Progenitor cell of endocrine pancreas (in vitro differentiated cells): ENCODE measurements at regions not wholly inside any gene's neighbourhood (a gene's known extent, or its start where the extent isn't known, plus 50 kb on each side); places are given as distances from the start of the nearest gene placed in this dataset.

Experiments used
- DNase-seq: peaks from one replicate; pipeline ENCODE4 v3.0.0; 2021; ENCODE audit warnings: low spot score; ENCODE audit not compliant: unreplicated experiment
- H3K27ac Mint-ChIP-seq: 2 replicates; pipeline ENCODE4 v1.8.0; 2021; ENCODE audit warnings: mild to moderate bottlenecking, moderate library complexity, mixed read lengths
- H3K27me3 Mint-ChIP-seq: 2 replicates; pipeline ENCODE4 v1.8.0; 2021; ENCODE audit warnings: mixed read lengths
- H3K36me3 Mint-ChIP-seq: 2 replicates; pipeline ENCODE4 v1.8.0; 2022; ENCODE audit warnings: mixed read lengths; ENCODE audit not compliant: insufficient read depth
- H3K4me1 Mint-ChIP-seq: 2 replicates; pipeline ENCODE4 v1.8.0; 2021; ENCODE audit warnings: low read depth, mixed read lengths
- H3K4me3 Mint-ChIP-seq: 2 replicates; pipeline ENCODE4 v1.8.0; 2021; ENCODE audit warnings: low read depth, mild to moderate bottlenecking, moderate library complexity, mixed read lengths
- H3K9me3 Mint-ChIP-seq: 2 replicates; pipeline ENCODE4 v1.8.0; 2021; ENCODE audit warnings: low read depth, mixed read lengths
- TF ChIP-seq, protein P1 (sequence below): fragments of 200-600 bp; sonication (generic); IDR thresholded peaks from one replicate; pipeline ENCODE4 v1.5.0; 2021; ENCODE audit warnings: antibody characterized with exemption, mild to moderate bottlenecking; ENCODE audit not compliant: unreplicated experiment

DNA sequence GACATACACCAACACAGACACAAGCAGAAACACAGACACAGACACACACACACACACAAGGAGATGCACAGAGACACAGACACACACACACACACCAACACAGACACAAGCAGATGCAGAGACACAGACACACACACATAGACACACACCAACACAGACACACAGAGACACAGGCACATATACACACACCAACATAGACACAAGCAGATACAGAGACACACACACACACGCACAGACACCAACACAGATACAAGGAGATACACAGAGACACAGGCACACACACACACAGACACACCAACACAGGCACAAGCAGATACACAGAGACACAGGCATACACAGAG, 347.2 kb upstream of the KLF6 start:
- H3K27me3 Mint-ChIP-seq: no peaks in the 10 kb centered on the region
- no peaks in the 10 kb centered on the region for H3K36me3 Mint-ChIP-seq
- peaks cover 20% of the 10 kb centered on the region for H3K4me1 Mint-ChIP-seq
- DNase-seq: no peak
- no peak overlapping the region for H3K4me3 Mint-ChIP-seq
- H3K9me3 Mint-ChIP-seq: no peaks in the 10 kb centered on the region
- H3K27ac Mint-ChIP-seq: no peak overlapping the region
- TF ChIP-seq, protein P1, sequence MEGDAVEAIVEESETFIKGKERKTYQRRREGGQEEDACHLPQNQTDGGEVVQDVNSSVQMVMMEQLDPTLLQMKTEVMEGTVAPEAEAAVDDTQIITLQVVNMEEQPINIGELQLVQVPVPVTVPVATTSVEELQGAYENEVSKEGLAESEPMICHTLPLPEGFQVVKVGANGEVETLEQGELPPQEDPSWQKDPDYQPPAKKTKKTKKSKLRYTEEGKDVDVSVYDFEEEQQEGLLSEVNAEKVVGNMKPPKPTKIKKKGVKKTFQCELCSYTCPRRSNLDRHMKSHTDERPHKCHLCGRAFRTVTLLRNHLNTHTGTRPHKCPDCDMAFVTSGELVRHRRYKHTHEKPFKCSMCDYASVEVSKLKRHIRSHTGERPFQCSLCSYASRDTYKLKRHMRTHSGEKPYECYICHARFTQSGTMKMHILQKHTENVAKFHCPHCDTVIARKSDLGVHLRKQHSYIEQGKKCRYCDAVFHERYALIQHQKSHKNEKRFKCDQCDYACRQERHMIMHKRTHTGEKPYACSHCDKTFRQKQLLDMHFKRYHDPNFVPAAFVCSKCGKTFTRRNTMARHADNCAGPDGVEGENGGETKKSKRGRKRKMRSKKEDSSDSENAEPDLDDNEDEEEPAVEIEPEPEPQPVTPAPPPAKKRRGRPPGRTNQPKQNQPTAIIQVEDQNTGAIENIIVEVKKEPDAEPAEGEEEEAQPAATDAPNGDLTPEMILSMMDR: no peak

DNA sequence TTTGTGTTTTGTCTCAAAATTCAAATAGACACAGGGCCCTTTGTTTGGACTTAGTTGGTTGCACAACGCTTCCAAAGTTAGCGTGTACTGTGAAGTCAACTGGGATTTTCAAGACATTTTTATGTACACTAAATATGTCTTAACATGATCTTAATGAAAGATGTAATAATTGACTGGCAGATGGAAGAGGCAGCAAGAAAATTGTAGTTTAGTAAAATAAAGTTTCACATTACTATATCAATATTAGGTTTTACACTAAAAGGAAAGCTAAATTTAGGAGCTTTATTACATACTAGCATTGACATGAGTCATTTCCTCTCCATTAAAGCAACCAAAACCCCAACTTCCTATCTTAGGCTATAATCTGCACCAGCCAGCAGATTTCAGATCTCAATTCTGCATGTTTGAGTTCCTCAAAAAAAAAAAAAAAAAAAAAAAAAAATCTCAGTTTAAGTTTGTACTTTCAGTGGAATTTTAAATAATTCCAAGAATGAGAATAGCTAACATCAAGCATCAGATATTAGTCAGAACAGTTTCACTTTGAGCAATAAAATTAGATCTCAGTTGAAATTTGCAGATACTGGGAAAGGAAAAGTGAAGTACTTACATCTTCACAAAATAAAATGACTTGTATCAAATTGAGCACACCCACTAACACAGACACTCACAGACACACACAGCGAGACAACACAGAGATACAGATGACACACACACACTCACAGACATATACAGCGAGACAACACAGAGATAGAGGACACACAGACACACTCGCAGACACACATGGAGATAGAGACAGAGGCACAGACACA, 346.6 kb upstream of the KLF6 start:
- peaks cover 20% of the 10 kb centered on the region for H3K4me1 Mint-ChIP-seq
- H3K9me3 Mint-ChIP-seq: peaks cover under 1% of the 10 kb centered on the region
- H3K36me3 Mint-ChIP-seq: peaks cover under 1% of the 10 kb centered on the region
- DNase-seq: no peak
- no peaks in the 10 kb centered on the region for H3K27me3 Mint-ChIP-seq
- H3K27ac Mint-ChIP-seq: no peak overlapping the region
- H3K4me3 Mint-ChIP-seq: no peak overlapping the region
- TF ChIP-seq, protein P1: no peak

DNA sequence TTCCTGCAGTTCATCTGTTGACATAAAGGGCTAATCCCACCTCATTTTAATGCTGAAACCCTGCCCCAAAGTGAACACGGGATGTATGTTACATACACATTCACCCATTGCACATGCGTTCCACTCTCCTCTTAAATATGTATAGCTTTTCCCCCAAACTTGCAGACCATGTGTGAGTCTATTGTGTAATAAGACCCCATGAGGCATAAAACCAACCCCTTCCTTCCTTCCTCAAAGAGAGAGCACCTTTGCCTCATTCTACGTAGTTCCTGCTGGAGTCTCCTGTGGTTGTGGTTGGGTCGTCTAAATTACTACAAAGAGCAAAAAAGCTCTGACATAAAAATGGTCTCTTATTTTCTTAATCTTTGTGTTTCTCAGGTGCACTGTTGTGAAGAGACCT, 345.7 kb upstream of the KLF6 start:
- Mint-ChIP-seq H3K4me1 (peaks cover 20% of the 10 kb centered on the region), H3K27me3 (no peaks in the 10 kb centered on the region), H3K27ac (no peak overlapping the region), H3K9me3 (peaks cover 7% of the 10 kb centered on the region), H3K36me3 (peaks cover 4% of the 10 kb centered on the region), H3K4me3 (no peak overlapping the region)
- TF ChIP-seq, protein P1: no peak
- DNase-seq: no peak

DNA sequence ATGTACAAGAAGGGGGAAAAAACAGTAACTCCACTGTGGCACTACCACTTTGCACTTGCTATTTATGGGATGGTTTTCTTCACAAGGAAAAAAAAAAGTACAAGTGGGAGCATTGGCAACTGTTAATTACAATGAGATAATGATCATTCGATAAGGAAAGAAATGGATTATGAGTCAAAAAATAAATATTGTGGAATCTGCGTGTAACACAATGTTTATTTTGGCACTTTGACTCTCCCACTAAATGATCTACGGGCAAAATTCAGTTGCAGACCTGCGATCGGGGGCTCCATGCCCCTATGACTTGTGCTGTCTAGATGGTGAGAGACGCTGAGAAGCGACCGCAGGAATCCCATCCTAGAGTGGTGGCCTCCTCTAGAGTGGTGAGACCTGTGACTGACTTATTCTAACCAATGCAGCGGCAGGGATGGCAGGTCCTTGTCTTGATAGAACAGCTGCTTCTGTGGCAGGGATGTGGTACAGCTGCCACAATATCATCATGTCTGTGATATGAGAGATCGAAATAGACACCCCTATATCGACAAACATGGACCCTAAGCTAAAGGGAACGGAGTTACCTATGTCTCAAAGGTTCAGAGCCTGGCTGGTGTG, 345.0 kb upstream of the KLF6 start:
- DNase-seq: no peak
- TF ChIP-seq, protein P1: no peak
- H3K4me3 Mint-ChIP-seq: no peak overlapping the region
- peaks cover 9% of the 10 kb centered on the region for H3K9me3 Mint-ChIP-seq
- H3K36me3 Mint-ChIP-seq: peaks cover 5% of the 10 kb centered on the region
- no peak overlapping the region for H3K27ac Mint-ChIP-seq
- no peaks in the 10 kb centered on the region for H3K27me3 Mint-ChIP-seq
- H3K4me1 Mint-ChIP-seq: peaks cover 20% of the 10 kb centered on the region

DNA sequence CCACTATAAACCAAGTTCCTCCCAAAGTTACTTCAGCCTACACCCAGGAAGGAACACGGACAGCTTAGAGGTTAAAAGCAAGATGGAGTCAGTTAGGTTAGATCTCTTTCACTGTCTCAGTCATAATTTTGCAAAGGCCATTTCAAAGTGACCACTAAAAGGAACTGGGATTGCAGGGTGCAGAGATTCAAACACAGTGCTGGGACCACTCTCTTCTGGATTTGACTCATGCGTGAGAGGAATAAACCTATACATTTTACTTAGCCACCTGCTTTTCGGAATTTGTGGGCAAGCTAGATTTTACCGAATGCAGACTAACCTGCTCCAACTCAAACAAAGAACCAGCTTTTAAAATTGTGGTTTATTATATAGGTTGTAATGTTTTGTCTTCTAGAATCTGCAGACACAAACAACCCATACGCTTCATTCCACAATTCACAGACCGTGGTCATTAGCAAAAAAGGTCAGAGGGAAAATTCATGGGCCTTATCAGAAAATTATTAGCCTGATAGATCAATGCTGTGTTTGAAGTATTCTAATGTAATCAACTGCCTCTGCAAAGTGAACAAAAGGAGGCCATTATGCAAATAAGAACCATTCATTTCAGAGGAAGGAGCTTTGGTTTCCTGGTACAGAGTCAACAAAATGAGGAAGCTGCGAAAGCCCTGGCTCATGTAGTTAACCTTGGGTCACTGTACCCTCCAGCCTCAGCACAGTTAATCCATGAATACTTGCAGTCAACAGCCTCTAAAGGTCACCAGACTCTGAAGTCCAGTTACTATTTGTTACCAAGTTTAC, 342.7 kb upstream of the KLF6 start:
- Mint-ChIP-seq H3K36me3 (peaks cover 5% of the 10 kb centered on the region), H3K4me1 (peaks cover 19% of the 10 kb centered on the region), H3K27ac (peak overlapping the region; percentile 59), H3K9me3 (peaks cover 12% of the 10 kb centered on the region), H3K4me3 (no peak overlapping the region), H3K27me3 (no peaks in the 10 kb centered on the region)
- DNase-seq: no peak
- TF ChIP-seq, protein P1: no peak
